Fibroblast of upper back skin (primary cell): ENCODE measurements at regions not wholly inside any gene's neighbourhood (a gene's known extent, or its start where the extent isn't known, plus 50 kb on each side); places are given as distances from the start of the nearest gene placed in this dataset.
"Not testable (repeated sequence)": the region's sequence is repeated elsewhere in the genome, so short reads cannot be mapped to it uniquely, and the experiment has no call there.

ENCODE experiments used
- DNase-seq: peaks from one replicate; pipeline ENCODE4 v3.0.0-alpha.2; 2013

DNA sequence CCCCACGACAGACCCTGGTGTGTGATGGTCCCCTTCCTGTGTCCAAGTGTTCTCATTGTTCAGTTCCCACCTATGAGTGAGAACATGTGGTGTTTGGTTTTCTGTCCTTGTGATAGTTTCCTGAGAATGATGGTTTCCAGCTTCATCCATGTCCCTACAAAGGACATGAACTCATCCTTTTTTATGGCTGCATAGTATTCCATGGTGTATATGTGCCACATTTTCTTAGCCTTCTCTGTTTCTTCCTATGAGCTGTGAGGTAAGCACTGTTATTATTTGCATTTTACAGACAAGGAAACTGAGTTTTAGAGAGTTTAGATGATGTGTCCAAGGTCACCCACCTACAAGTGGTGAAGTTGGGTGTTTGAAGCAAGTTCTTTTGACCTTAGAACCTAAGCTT, 51.1 kb upstream of the BNC1 start:
- DNase-seq: not testable (repeated sequence)

DNA sequence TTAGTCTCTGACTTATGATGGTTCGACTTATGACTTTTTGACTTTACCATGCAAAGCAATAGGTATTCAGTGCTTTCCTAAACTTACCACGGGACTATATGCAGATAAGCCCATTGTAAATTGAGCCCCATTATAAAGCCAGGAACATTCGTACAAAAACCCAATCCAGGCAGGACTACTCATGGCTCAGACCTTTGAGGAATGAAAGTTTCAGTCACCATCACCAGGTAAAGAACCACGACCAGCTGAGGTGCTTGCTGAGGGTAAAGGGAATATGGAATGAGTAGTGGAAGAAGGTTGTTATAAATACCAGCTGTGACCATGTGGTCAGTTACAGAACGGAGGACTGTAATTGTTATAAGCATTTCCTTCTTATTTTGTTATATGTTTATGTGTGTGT, 54.9 kb upstream of the BNC1 start:
- DNase-seq: no peak

DNA sequence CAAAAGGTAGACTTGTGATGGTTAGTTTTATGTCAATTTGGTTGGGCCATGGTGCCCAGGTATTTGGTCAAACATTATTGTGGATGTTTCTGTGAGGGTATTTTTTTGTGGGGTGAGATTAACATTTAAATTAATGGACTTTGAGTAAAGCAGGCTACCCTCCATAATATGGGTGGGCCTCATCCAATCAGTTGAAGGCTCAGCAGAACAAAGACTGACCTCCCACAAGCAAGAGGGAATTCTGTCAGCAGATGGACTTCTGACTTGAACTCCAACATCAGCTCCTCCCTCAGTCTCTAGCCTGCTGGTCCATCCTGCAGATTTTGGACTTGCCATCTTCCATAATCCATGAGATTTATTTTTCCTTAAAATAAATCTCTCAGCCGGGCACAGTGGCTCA, 55.6 kb upstream of the BNC1 start:
- no peak for DNase-seq

DNA sequence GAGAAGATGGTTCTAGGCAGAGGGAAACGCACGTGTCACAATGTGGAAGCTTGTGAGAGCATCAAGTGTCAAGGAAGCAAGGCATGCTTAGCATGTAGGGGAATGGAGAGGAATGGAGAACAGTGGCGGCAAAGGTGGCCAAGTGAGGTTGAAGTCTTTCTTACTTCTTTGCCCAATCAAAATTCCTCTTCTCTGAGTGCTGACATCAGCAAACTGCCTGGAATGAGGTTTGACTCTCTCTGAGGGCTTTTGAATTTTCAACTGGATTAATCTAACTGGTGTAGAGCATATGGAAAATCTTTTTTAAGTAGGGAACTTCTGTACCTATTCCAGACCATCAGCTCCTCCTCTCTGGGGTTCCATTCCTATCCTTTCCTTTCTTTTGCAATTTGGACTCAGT, 61.9 kb upstream of the BNC1 start:
- no peak for DNase-seq

DNA sequence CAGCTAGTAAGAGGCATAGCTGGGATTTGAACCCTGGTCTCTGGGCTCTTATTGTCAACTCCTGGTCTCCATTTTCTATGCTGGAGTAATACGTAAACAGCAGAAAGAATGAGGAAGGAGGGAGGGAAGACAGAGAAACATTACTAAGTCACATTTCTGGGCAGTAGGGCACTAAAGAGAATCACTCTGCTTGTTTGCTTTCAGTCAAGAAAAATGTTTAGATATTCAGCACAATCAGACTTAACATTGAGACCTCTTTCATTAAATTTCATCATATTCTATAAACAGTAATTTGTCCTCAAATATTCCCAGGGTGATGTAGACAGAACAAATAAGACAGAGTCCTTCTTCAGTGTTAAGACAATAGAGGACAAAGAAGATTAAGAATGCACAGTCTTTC, 67.7 kb upstream of the BNC1 start:
- peak; percentile 9 for DNase-seq

DNA sequence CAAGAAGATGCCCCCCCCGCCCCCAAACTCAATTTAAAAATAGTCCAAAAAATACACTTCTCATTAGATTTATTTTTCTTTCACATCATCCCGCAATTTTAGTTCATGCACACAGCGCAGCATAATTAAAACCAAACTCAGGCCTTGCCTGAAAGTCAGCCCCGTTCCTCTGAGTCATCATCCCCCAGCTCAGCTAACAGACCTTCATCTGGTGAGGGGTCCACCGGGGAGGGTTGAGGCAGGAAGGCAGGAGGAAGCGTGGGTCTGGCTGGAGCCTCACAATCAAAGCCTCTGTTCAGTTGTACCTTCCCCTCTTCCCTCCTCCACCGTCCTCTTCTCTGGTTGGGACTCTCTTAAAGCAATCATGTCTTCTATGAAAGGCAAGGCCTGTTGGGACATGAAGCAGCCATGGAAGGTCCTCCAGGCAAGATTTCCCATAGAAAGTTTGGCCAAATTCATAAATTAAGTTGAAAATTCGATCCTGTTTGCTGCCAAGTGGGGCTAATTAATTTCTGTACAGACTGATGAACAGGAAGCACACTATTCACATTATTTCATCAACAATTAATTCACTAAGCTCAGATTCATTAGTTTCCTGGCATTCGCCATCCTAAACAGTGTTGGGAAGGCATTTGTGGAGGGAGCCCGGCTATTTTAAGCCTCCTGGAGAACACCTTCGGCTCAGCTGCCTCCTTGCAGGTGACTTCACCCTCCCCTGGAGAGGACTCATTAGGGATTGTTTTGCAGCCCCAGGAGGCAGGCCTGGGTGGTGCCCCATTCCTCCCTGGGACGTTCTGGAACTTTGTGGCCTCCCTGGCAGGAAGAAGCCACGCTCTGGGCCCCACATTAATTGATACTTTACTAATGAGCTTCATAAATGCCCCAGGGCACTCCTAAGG, 72.3 kb upstream of the BNC1 start:
- peak; percentile 79 for DNase-seq

DNA sequence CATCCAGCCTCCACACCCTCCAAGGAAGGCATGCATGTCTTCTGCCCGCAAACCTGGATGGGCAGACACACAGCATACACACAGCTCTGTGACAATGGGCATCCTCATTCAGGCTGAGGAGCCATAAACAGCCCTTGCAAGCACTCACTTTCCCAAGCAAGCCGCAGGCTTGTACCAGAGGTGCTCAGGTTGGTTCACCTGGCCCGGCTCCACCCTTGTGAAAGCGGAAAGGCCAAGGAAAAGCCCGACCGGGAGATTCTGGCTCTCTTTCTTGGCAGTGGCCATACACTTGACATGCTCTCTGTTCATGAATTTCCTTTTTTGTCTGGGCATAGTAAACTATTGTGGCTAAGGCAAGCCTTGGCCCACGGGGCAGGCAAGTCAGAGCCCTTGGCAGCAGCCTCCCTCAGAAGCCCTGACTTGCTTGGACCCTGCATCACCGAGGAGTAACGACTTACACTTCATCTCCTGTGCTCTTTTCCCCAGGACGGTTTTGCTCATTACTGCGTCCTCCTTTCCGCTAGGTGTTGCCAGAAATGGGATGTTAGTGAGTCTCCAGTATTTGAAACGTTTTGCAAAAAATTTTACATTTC, 74.6 kb upstream of the BNC1 start:
- no peak for DNase-seq

DNA sequence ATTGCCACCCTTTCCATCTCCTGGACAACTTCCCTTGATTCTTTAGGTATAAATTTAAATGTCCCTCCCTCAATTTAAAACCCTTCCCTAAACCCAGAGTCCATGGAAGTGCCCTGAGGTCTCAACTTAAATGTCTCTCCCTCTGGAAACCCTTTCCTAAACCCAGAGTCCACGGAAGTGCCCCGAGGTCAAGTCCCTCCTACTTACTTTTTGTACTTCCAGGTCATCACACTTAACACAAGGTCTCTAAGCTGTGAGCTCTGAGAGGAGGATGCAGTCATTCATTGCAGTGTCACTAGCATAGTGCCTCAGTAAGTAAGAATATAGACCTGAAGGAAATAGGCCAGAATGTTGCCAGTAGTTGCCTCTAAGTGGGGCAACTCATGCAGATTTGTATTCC, 78.2 kb upstream of the BNC1 start:
- no peak for DNase-seq

DNA sequence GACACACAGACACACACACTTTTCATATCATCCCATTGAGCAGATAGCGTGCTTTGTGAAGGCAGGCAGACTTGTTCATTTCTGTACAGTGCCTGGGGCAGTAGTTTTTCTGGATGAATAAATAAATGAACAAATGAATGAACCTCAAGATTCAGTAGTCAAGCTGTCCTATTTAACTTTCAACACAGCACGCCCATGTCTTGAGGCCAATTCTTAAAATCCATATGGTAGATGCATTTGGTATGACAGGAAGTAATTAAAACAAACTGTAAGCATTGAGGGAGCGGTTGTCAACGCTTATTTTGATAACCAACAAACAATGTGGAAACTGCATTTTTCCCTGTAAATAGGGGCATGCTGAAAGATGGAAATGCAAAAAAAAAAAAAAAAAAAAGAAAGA, 80.0 kb upstream of the BNC1 start:
- no peak for DNase-seq

DNA sequence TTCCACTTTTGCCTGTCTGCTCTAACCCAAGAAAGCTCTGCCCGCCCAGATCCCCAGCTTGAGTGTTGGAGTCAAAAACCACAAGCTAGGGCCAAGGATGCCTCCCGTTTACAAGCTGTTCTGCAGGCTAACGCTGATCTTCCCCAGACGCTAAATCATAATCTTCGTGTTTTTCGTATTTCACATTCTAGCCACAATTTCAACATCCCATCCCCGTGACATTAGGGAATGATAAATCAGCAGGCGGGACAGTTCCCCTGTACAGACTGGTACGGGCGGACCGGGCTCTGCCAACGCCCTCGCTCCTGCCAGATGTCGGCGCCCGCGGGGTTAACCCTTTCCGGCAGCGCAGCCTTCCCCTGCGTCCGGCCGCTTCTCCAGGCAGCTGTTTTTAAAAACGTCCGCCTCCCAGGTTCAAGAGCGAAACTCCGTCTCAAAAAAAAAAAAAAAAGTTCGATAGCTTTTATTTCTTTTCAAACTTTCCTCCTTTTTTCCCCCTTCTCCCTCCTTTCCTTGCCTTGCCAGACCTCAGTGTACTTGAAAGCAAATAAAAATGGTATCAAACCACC, 81.0 kb upstream of the BNC1 start:
- peak; percentile 80 for DNase-seq

DNA sequence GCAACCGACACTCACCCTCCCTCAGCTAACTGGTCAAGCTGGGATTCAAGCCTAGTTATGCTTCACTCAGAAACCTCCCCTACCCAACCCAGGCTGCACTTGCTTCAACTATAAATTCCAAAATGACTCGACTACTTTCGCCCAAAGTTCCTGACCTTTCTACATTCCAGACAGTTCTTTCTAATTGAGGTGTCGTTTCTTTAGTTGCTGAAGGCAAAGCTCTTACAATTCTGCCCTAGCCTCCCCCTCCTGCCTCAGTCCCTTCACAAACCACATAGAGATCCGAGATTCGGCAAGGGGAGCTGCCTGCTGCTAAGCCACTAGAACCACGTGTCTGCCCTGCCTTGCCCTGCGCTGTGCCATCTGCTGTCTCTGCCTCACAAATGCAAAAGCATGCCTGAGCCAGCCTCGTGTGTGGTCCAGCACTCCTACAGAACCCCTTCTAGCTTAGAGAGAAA, 74.7 kb upstream of the SH3GL3 start:
- DNase-seq: peak; percentile 17

DNA sequence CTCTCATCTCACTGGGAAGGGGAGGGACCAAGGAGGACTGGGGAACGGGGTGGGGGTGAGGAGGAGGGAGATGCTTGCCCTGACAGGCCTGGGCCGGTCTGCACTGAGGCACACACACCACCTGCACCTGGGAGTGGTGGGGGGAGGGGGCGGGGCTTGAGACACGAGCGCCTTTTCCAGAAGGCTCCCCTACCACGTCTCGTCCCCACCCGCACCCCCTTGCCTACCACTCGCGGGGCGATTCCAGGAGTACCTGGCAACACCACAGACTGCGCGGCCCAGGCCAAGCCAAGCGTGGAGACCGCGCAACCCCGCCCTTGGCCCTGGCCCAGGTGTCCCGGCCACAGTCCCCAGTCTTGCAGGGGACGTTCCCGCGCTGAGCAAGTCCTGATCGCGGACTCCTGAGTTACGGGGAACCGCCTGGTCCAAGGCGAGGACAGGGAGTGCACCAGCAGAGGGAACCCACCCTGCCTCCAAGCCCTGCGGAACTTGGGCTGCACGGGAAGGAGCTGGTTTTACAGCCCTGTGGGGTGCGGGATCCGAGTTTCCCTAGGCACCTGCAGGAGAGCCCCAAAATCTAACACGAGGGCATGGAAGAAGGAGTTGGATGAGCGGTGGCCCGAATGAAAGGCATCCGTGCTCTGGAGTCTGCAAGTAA, 68.1 kb upstream of the SH3GL3 start:
- DNase-seq: no peak

DNA sequence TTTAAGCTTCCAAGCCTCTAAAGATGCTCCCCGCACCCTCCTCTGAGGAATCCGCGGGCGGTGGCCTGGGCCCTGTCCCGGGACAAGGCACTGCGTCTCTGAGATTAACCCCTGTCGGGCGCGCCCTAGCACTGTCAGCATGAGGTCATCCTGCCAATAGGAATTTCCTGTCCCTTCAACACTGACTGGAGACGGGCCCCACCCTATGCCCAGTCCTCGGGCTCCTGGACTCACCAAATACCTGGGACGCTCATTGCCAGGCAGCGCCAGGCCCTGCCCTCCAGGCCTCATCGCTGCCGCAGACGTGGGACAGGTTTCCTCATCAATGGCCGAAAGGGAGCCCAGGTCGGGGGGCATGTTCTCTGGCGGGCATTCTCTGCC, 67.6 kb upstream of the SH3GL3 start:
- DNase-seq: peak; percentile 10

DNA sequence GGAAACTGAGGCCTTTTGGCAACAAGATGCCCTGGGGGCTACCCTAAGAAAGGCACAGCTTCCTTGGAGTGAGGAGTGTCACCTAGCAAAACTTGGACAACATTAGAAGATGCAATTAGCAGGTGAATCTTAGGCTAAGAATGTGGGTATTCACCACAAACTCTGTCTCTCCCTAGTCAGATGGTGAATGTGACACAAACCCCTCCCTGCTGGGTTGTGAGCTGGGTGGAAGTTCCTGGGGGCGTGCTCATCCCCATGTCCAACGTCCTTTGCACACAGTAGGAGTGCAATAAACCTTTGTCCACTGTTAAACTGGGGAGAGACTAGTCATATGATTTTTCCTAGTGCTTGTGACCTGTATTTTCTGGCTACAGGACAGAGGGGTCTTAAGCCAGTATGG, 67.1 kb upstream of the SH3GL3 start:
- DNase-seq: peak; percentile 28

DNA sequence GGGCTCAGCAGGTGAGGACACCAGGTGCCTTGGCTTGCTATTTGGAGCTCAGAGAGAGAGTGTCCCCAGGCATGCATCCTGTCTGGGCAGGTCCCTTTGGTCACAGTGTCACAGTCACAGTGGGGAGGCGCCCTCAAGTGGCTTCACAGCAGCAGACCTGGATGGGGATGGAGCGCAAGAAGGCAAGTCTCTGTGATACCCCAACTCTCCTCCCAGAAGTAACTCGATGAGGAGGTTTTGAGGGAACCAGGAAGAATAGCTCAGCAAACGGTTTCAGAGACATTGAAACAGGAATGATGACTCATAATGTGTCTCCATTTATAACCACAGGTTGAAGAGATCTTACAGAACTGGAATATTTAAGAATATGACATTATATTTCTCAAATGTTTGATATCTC, 66.5 kb upstream of the SH3GL3 start:
- DNase-seq: peak; percentile 41

DNA sequence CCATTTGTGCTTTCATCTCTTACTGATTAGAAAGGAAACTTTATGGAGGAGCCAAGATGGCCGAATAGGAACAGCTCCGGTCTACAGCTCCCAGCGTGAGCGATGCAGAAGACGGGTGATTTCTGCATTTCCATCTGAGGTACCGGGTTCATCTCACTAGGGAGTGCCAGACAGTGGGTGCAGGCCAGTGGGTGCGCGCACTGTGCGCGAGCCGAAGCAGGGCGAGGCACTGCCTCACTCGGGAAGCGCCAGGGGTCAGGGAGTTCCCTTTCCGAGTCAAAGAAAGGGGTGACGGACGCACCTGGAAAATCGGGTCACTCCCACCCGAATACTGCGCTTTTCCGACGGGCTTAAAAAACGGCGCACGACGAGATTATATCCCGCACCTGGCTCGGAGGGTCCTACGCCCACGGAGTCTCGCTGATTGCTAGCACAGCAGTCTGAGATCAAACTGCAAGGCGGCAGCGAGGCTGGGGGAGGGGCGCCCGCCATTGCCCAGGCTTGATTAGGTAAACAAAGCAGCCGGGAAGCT, 63.5 kb upstream of the SH3GL3 start:
- DNase-seq: not testable (repeated sequence)

DNA sequence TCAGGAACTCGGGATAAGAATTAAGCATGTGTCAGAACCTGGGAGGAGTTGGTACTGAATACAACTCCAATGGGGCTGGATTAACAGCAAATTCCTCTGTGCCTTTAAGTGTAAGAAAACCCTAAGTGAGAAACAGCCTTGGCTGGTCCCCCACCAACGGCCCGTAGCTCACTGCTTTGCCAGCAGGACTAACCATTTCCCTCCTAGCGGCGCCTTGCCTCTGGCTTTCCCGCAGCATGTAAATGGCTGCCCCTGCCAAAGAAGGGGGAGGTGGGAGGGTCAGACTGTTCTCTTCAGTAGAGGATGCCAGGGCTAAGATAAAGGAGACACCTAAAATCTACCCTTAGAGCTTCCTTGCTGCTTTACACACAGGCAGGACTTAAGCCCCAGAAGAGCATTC, 51.0 kb upstream of the SH3GL3 start:
- peak; percentile 5 for DNase-seq
